Gastroesophageal sphincter (tissue), 4 donors: ENCODE measurements at regions not wholly inside any gene's neighbourhood (a gene's known extent, or its start where the extent isn't known, plus 50 kb on each side); places are given as distances from the start of the nearest gene placed in this dataset.

Source experiments
- ATAC-seq: fragments of 150-250 bp; one replicate; pipeline ENCODE4 v1.9.1; 2016; ENCODE audit warnings: mild to moderate bottlenecking, moderate library complexity
- H3K27ac ChIP-seq, 4 donors: fragments of 200-600 bp; sonication (generic) in 3 of 4; 1 replicate in 3 of 4; 2 replicates in 1 of 4; pipeline ENCODE4 v1.5.1; 2016 to 2019
- H3K27me3 ChIP-seq: fragments of 200-600 bp; sonication (generic); one replicate; pipeline ENCODE4 v1.5.1; 2019
- H3K36me3 ChIP-seq, 2 donors: fragments of 200-600 bp; sonication (generic); one replicate each; pipeline ENCODE4 v1.5.1; 2019; ENCODE audit warnings: control low read depth in 1 of 2
- H3K4me1 ChIP-seq, 3 donors: fragments of 200-600 bp; sonication (generic); 1 replicate in 2 of 3; 2 replicates in 1 of 3; pipeline ENCODE4 v1.5.1; 2016 to 2019; ENCODE audit warnings: control low read depth in 2 of 3
- H3K4me3 ChIP-seq, 2 donors: fragments of 200-600 bp; sonication (generic); one replicate each; pipeline ENCODE4 v1.5.1; 2019; ENCODE audit warnings: mild to moderate bottlenecking in 1 of 2, moderate library complexity in 1 of 2
- H3K9me3 ChIP-seq, 3 donors: fragments of 200-600 bp; sonication (generic); one replicate each; pipeline ENCODE4 v1.5.1; 2017 to 2019; ENCODE audit warnings: control low read depth in 2 of 3
- CTCF ChIP-seq, 4 experiments: fragments of 200-600 bp in 2 of 4; fragments of 450-650 bp in 2 of 4; sonication (generic) in 1 of 4; IDR thresholded peaks; one replicate each; pipeline ENCODE4 v1.5.1; 2017 to 2019; ENCODE audit warnings: antibody characterized with exemption in 4 of 4, mild to moderate bottlenecking in 2 of 4, moderate library complexity in 2 of 4
- EP300 ChIP-seq: sonication (generic); formaldehyde crosslinking; IDR thresholded peaks from one replicate; pipeline ENCODE4 v1.6.1; 2017; ENCODE audit warnings: antibody characterized with exemption, mild to moderate bottlenecking
- POLR2A ChIP-seq, 2 donors: fragments of 450-650 bp; IDR thresholded peaks; one replicate each; pipeline ENCODE4 v1.6.1; 2017; ENCODE audit warnings: antibody characterized with exemption in 2 of 2, mild to moderate bottlenecking in 2 of 2, moderate library complexity in 1 of 2
- POLR2AphosphoS5 ChIP-seq: sonication (generic); formaldehyde crosslinking; IDR thresholded peaks from one replicate; pipeline ENCODE4 v1.6.1; 2017; ENCODE audit warnings: antibody characterized with exemption
- WGBS, 2 donors: methylation state at CpG; one replicate each; pipeline ENCODE4 v1.1.5; 2018; ENCODE audit warnings: low coverage in 1 of 2; 5-methylcytosine and 5-hydroxymethylcytosine counted together

- TF ChIP-seq POLR2A (IDR thresholded peaks at IDR 0.05) (no peak), CTCF (IDR thresholded peaks at IDR 0.05) (peak; percentile 17 to 65 (median 26))
- Histone ChIP-seq H3K4me3 (no peak overlapping the region), H3K9me3 (no peaks in the 10 kb centered on the region), H3K27me3 (no peaks in the 10 kb centered on the region), H3K36me3 (no peaks in the 10 kb centered on the region), H3K4me1 (peaks cover 0 to 9% (median 0%) of the 10 kb centered on the region in 3 donors), H3K27ac (no peak overlapping the region)
- 39 to 40% methylated on average over 4 of the region's 4 CpGs for WGBS, 2 donors
- no peak for ATAC-seq
These were observed 337.3 kb upstream of the HS3ST1 start for GRCh38 chr4:11765849-11766453.

GRCh38 chr4:11748164-11748872 lies 319.6 kb upstream of the HS3ST1 start:
- no peaks in the 10 kb centered on the region for H3K9me3 ChIP-seq
- H3K4me3 ChIP-seq, result no peak overlapping the region
- H3K36me3 ChIP-seq, result no peaks in the 10 kb centered on the region
- peaks cover 0 to 6% (median 0%) of the 10 kb centered on the region in 3 donors for H3K4me1 ChIP-seq
- no peak overlapping the region for H3K27ac ChIP-seq
- no peak for ATAC-seq
- H3K27me3 ChIP-seq, result no peaks in the 10 kb centered on the region
- WGBS, 2 donors, result 11 to 14% methylated on average over 7 of the region's 7 CpGs
- TF ChIP-seq POLR2AphosphoS5, result no peak
- TF ChIP-seq EP300, result no peak
- no peak for TF ChIP-seq POLR2A (IDR thresholded peaks at IDR 0.05)
- no peak for TF ChIP-seq CTCF (IDR thresholded peaks at IDR 0.05)

- ATAC-seq, result no peak
- H3K36me3 ChIP-seq, result no peaks in the 10 kb centered on the region
- 53 to 79% methylated on average over 2 to 4 of the region's 4 CpGs for WGBS, 2 donors
These were observed 318.0 kb upstream of the HS3ST1 start for GRCh38 chr4:11746734-11747133.

GRCh38 chr4:11743976-11744375 lies 315.3 kb upstream of the HS3ST1 start:
- Histone ChIP-seq H3K4me3 (no peak overlapping the region), H3K9me3 (no peaks in the 10 kb centered on the region), H3K27me3 (no peaks in the 10 kb centered on the region), H3K36me3 (no peaks in the 10 kb centered on the region), H3K4me1 (peaks cover 0 to 6% (median 3%) of the 10 kb centered on the region in 3 donors), H3K27ac (no peak overlapping the region)
- TF ChIP-seq POLR2AphosphoS5, result no peak
- no peak for TF ChIP-seq POLR2A (IDR thresholded peaks at IDR 0.05)
- TF ChIP-seq EP300, result no peak
- TF ChIP-seq CTCF (IDR thresholded peaks at IDR 0.05), result no peak
- WGBS, 2 donors, result 50 to 88% methylated on average over 1 of the region's 1 CpG
- ATAC-seq, result no peak

More at GRCh38 chr4:11746734-11747133, 318.0 kb upstream of the HS3ST1 start:
- TF ChIP-seq POLR2A (IDR thresholded peaks at IDR 0.05) (no peak), POLR2AphosphoS5 (no peak), CTCF (IDR thresholded peaks at IDR 0.05) (no peak), EP300 (no peak)
- H3K4me3 ChIP-seq, result no peak overlapping the region
- no peaks in the 10 kb centered on the region for H3K9me3 ChIP-seq
- peaks cover 0 to 6% (median 0%) of the 10 kb centered on the region in 3 donors for H3K4me1 ChIP-seq
- no peak overlapping the region for H3K27ac ChIP-seq
- H3K27me3 ChIP-seq, result no peaks in the 10 kb centered on the region

GRCh38 chr4:11743236-11743635 lies 314.5 kb upstream of the HS3ST1 start:
- H3K27me3 ChIP-seq, result peaks cover 2% of the 10 kb centered on the region
- H3K4me1 ChIP-seq, result peaks cover 0 to 3% (median 2%) of the 10 kb centered on the region in 3 donors
- no peaks in the 10 kb centered on the region for H3K9me3 ChIP-seq
- H3K4me3 ChIP-seq, result no peak overlapping the region
- no peak for ATAC-seq
- no peaks in the 10 kb centered on the region for H3K36me3 ChIP-seq
- 71 to 90% methylated on average over 1 of the region's 1 CpG for WGBS, 2 donors
- no peak for TF ChIP-seq POLR2A (IDR thresholded peaks at IDR 0.05)
- no peak for TF ChIP-seq EP300
- no peak for TF ChIP-seq POLR2AphosphoS5
- TF ChIP-seq CTCF (IDR thresholded peaks at IDR 0.05), result no peak
- H3K27ac ChIP-seq, result no peak overlapping the region
